Eye (tissue), 1 donor: ENCODE measurements at regions not wholly inside any gene's neighbourhood (a gene's known extent, or its start where the extent isn't known, plus 50 kb on each side); places are given as distances from the start of the nearest gene placed in this dataset.
"Not testable (repeated sequence)": the region's sequence is repeated elsewhere in the genome, so short reads cannot be mapped to it uniquely, and the experiment has no call there.

Experiments
- DNase-seq: peaks from one replicate; pipeline ENCODE4 v3.0.0-alpha.2; 2015

GRCh38 chr6:28659250-28659566, 133.5 kb downstream of the GPX5 start:
- DNase-seq, result no peak

GRCh38 chr6:28661097-28661713, 135.5 kb downstream of the GPX5 start:
- no peak for DNase-seq

DNA sequence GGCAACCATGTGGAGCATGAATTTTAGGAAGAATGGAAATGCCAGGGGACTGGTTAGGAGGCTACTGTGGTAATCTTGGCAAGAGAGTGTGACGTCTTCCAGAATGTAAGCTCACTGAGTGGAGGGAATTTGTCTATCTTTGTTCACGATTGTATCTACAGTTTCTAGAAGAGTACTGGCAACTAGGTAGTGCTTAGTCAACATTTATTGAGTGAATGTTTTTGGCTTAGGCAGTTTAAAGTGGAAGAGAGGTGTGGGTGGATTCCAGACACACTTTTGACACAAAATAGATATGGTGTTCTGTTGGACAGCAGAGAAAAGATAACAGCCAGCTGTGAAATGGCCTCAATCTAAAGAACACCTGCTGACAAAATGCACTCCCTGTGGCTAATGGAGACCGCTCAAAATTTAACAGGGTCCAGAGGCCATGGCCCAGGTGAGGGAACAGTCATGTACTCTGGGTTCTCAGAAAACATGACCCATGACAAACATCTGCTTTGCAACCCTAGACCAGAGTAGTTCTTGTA, 139.3 kb downstream of the GPX5 start:
- DNase-seq, result no peak

DNA sequence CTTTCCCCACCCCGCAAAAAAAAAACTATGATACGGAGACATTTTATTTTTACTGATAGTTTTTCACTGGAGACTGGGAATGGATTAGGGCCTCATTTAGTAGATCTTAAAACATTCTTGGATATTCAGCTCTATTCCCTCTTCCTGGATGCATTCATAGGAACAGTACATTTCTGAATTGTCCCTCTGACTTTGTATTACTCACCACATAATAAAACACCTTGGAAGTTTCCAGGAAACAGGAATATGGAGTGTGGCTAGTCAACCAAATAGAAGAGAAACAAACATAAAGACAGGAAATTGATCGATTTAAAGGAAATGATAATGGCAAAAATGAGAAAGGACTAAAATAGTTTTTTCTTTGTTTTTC, 147.7 kb downstream of the GPX5 start:
- DNase-seq, result no peak

DNA sequence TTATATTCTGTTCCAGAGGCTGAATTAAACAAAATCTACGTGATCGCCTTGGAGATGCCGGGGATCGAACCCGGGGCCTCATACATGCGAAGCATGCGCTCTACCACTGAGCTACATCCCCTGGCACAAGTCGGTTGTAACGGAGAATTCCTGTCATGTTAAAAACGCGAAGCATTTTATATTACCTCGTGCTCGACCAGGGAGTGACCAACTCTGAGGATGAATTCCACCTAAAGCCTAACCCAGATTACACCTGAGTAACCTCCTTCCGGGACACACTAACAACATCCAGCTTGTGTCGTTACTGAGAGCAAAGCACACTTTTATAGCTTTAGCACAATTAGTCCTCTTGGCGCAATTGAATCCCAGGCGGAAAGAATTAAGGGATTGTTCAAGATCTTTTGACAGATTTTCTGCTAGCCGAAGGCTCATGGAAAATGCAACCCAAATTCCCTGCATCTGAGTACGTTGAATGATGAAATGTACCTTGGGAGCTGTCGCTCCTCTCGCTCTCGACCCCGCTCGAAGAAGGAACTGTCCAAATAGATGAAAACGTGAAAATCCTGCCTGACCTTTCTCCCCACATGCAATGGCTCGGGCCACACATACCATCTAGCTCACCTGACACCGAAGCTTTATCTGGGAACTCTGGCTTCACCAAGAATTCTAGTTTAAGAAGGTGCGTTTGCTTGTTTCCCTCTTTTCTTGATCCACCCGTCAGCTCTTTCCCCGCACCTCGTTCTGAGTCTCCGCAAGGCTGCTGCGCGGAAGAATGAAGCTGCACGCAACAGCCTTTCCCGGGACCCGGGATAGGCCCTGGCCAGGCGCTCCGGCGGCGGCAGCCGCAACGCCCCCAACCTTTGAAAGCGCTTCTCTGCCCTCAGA, 148.3 kb downstream of the GPX5 start:
- DNase-seq, result peak; percentile 95

DNA sequence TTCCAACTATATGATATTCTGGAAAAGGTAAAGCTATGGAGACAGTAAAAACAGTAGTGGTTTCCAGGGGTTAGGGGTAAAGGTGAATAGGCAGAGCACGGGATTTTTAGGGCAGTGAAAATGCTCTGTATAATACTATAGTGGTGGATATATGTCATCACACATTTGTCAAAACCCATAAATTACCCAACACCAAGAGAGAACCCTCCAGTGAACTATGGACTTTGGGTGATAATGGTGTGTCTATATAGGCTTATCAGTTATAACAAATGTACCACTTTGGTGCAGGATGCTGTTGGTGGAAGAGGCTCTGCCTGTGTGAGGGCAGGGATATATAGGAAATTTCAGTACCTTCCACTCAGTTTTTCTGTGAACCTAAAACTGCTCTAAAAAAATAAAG, 149.9 kb downstream of the GPX5 start:
- no peak for DNase-seq

- no peak for DNase-seq
Observed at GRCh38 chr6:28682542-28682941, 156.9 kb downstream of the GPX5 start.

DNA sequence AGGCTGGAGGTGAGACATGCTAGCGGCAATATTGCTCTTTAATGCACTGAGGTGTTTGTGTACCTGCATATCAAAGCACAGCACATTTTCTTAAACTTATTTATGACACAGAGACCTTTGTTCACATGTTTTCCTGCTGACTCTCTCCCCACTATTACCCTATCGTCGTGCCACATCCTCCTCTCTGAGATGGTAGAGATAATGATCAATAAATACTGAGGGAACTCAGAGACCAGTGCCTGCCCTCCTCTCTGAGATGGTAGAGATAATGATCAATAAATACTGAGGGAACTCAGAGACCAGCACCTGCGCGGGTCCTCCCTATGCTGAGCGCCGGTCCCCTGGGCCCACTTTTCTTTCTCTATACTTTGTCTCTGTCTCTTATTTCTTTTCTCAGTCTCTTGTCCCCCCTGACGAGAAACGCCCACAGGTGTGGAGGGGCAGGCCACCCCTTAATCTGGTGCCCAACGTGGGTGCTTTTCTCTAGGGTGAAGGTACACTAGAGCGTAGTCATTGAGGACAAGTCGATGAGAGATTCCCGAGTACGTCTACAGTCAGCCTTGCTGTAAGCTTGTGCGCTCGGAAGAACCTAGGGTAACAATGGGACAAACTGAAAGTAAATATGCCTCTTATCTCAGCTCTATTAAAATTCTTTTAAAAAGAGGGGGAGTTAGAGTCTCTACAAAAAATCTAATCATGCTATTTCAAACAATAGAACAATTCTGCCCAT, 157.4 kb downstream of the GPX5 start:
- not testable (repeated sequence) for DNase-seq

- DNase-seq, result peak; percentile 76
Observed at GRCh38 chr6:28683945-28684538, 158.4 kb downstream of the GPX5 start.

DNA sequence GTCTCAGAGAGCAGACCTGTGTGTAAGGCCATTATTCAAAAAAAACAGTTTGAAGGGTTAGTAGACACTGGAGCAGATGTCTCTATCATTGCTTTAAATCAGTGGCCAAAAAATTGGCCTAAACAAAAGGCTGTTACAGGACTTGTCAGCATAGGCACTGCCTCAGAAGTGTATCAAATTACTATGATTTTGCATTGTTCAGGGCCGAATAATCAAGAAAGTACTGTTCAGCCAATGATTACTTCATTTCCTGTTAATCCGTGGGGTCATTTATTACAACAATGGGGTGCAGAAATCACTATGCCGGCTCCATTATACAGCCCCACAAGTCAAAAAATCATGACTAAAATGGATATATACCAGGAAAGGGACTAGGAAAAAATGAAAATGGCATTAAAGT, 160.3 kb downstream of the GPX5 start:
- DNase-seq, result not testable (repeated sequence)

- DNase-seq, result peak; percentile 93
Observed at GRCh38 chr6:28686446-28687027, 160.9 kb downstream of the GPX5 start.

DNA sequence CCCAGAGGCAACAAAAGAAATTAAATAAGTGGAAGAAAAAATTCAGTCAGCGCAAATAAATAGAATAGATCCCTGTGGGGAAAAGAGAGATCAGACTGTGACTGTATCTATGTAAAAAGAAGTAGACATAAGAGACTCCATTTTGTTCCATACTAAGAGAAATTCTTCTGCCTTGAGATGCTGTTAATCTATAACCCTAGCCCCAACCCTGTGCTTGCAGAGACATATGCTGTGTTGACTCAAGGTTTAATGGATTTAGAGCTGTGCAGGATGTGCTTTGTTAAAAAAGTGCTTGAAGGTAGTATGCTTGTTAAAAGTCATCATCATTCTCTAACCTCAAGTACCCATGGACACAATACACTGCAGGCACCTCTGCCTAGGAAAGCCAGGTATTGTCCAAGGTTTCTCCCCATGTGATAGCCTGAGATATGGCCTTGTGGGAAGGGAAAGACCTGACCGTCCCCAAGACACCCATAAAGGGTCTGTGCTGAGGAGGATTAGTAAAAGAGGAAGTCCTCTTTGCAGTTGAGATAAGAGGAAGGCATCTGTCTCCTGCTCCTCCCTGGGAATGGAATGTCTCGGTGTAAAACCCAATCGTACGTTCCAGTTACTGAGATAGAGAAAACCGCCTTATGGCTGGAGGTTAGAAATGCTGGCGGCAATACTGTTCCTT, 161.8 kb downstream of the GPX5 start:
- DNase-seq, result not testable (repeated sequence)

DNA sequence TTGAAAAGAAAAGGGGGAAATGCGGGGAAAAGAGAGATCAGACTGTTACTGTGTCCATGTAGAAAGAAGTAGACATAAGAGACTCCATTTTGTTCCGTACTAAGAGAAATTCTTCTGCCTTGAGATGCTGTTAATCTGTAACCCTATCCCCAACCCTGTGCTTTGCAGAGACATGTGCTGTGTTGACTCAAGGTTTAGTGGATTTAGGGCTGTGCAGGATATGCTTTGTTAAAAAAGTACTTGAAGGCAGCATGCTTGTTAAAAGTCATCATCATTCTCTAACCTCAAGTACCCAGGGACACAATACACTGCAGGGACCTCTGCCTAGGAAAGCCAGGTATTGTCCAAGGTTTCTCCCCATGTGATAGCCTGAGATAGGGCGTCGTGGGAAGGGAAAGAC, 166.3 kb downstream of the GPX5 start:
- DNase-seq, result not testable (repeated sequence)

DNA sequence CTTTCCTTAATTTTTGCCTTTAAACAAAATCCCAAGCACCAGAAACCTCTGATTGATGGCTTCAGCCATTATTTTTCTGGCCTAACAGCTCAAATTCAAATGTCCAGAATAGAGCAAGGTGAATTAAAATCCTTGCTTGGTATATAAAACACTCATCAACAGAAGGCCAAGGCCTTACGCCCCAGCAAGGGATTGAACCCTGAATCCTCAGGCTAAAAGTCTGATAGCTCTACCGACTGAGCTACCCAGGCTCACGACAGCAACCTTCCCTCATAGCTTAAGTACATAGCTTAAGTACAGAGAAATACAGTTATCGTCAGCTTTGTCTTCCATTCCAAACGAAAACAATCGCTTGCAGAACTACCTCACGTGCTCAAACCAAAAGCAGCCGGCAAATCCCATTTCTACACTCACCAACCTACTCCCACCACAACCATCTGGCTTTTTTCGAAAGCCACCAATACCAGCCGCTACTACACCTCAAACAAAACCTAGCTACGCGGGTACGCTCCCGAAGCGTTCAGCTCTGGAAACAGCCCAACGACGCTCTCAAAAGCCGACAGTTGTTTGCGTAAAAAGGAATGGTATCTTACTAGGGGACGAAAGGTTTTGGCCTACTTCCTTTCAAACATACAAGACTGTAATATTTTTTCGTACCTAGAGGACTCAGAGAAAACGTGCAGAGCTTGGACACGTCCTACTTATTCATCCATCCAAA, 167.5 kb downstream of the GPX5 start:
- no peak for DNase-seq

DNA sequence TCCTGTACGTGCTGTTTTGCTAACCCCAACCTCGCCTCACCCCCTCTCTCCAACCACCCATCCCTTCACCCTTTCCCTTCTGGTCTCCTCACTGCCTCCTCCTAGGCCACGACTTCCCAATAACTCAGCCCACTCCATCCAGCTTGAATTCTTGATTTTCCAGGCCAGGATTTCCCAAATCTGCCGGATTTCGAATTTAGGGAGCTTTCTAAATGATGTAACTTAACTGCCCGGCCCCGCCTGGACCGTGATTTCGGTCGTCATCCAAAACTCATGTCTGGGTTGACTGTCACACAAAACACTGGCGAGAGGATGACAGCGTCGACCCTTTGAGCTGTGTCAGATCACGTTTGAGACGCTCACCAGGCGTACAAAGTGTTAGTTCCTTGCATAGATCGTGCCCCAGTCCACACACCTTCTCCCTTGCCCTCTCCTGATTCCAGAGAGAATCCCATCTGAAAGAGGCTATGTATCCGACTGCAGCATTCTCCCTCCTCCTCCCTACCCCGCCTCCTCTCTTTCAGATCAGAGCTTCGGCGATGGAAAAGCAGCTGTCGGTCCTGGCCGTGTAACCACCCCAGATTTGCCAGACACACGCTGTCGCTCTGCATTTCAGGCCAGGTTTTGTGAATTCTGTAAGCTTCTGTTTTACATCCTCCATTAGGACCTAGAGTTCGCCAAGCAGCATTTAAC, 168.2 kb downstream of the GPX5 start:
- peak; percentile 79 for DNase-seq

DNA sequence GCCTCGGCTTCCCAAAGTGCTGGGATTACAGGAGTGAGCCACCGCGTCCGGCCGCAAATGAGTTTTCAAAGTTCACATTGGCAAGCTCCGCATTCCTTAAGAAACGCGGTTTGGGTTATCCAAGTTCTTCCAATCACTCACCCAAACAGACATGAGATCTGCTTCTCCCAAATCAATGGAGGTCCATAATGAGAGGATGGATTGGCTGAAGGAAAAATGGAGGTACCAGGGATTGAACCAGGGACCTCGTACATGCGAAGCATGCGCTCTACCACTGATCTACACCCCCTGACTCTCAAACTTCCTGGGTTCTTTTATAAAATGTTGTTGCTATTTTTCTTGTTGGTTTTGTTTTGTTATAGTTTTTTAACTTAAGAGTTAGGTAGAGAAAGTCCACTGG, 170.0 kb downstream of the GPX5 start:
- DNase-seq, result peak; percentile 31

DNA sequence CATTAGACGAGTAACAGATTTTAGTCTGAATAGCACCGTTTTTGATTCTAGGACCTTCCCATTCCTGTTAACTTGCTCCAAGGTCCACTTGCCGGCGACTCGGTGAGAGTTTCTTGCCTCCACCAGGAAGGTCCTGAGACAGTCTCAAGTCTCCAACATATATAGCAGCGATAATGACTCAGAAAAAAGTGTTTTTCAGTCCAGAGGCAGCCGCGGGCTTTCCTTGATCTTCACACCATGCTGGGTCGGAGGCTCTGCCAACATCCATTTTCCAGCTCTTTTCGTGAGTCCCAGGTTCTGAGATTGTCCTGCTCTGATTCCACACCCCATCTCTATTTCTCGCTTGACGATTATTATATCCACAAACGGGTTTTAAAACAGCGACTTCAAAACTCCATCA, 170.5 kb downstream of the GPX5 start:
- DNase-seq, result no peak

- no peak for DNase-seq
Observed at GRCh38 chr6:28696682-28697081, 171.0 kb downstream of the GPX5 start.

GRCh38 chr6:28707387-28708282, 182.0 kb downstream of the GPX5 start:
- DNase-seq, result no peak
